RKO (cell line): ENCODE measurements at regions not wholly inside any gene's neighbourhood (a gene's known extent, or its start where the extent isn't known, plus 50 kb on each side); places are given as distances from the start of the nearest gene placed in this dataset.
"Not testable (repeated sequence)": the region's sequence is repeated elsewhere in the genome, so short reads cannot be mapped to it uniquely, and the experiment has no call there.

Source experiments
- DNase-seq: peaks from one replicate; pipeline ENCODE4 v3.0.0-alpha.2; 2016; ENCODE audit warnings: low spot score

- no peak for DNase-seq
These were observed 207.0 kb upstream of the CXCR4 start for GRCh38 chr2:136324966-136325365.

DNA sequence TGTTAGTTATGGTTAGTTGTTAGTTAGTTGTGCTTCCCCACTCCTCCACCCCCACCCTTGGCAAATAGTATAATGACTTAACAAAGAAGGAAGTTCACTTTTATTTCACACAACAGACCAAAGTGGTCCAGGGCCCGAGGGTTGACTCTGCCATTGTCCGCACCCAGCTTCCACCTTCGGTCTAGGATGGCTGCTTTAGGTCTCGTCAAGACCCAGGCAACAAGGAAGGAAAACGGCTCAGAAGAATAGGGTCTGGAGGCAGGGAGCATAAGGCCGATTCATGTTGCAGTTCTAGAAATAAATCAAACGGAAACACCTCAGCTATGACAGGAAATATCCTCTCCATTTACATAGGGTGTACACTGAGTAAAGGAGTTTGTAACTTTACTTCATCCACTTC, 206.0 kb upstream of the CXCR4 start:
- no peak for DNase-seq

- DNase-seq, result no peak
These were observed 205.2 kb upstream of the CXCR4 start for GRCh38 chr2:136323195-136323594.

DNA sequence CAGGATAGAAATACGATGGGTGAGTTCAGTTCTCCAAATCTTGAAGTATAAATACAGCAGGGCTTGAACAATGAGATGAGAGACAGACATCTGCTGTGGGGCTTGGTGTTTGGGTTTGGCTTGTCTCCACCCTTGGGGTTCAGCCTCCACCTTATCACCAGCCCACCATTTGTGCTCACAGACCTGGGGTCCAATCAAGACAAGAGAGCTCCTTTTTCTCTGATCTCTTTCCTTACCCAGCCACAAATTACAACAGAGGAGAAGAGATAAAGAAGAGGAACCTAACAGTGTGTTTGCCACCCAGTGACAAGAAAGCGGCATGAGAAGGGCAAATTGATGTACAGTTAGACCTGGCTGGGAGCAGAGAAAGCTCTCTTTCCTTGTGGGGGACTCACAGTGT, 204.5 kb upstream of the CXCR4 start:
- no peak for DNase-seq

GRCh38 chr2:136319651-136320050, 201.7 kb upstream of the CXCR4 start:
- DNase-seq, result no peak

DNA sequence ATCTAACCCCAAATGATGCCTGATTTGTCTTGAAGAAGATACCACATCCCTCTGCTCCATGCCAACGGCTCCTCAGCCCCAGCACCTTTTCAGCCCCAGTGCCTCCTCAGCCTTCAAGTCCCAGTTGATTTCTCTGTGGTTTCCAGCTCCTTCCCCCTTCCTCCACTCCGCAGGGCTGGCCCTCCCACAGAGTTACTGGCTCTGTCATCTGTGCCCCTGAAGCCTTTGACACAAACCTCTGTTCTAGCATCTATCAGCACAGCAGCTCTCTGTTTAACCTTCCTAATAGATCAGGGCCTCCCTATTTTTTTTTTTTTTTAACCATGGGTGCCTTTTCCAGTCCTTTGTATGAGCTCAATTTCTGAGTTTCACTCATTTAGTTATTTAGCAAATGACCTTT, 201.3 kb upstream of the CXCR4 start:
- no peak for DNase-seq

DNA sequence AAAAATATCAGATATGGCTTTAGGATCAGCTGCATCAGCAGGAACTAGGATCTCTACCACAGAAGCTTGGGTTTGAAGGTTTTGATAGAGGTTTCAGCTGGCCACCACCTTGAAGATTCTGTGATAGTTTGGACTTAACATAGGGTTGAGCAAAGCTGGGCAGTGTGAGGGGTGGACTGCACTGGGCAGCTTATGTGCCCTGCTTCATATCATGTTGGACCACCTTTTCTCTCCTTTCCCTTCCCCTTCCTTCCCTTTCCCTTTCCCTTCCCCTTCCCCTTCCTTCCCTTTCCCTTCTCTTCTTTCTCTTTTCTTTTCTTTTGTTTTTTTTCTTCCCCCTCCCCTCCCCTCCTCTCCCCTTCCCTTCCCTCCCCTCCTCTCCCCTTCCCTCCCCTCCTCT, 196.3 kb upstream of the CXCR4 start:
- DNase-seq, result no peak

DNA sequence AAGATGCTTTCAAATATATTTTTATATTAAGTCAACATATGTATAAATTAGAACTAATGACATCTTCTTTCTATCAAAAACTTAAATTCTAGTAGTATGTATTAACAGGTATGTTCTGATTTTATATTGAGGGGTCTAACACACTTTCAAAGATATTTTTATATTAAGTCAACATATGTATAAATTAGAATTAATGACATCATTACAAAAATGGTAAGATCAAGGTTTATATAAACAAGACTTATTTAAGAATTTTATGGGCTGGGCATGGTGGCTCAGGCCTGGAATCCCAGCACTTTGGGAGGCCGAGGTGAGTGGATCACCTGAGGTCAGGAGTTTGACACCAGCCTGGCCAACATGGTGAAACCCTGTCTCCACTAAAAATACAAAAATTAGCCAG, 194.6 kb upstream of the CXCR4 start:
- not testable (repeated sequence) for DNase-seq

DNA sequence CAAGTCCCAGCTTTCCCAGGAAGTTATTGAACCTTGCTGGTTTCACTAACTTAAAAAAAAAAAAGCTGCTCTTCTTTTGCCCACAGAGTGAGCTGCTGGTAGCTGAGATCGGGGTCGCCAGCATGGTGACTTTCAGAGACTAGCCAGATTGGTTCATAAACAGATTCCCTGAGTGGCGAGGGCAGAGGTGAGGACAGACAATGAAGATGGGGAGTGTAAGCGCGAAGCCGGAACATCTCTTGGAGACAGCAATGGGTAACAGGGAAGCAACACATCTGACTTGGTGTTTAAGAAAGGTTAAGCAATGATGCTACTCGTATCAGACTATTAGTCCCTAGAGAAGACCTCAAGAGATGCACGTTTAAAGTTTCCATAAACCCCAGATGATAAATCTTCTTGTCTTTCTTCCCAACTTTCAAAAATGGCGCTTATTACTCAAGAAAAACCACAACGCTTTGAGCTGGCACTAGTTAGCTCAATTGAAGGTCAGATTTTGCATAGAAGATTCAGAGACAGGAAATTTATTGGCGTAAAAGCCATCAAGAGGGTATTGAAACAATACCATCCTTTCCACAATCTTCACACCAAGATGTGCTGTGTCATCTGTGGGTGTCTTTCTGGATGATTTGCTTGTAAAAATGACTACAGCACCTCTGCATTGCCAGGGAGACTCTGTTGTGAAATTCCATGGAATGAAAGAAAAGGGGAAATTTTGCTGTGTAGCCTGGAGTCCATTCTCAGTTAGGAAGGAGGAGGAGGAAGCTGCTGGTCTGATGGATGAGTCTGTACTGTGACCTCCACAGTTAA, 193.1 kb upstream of the CXCR4 start:
- no peak for DNase-seq

DNA sequence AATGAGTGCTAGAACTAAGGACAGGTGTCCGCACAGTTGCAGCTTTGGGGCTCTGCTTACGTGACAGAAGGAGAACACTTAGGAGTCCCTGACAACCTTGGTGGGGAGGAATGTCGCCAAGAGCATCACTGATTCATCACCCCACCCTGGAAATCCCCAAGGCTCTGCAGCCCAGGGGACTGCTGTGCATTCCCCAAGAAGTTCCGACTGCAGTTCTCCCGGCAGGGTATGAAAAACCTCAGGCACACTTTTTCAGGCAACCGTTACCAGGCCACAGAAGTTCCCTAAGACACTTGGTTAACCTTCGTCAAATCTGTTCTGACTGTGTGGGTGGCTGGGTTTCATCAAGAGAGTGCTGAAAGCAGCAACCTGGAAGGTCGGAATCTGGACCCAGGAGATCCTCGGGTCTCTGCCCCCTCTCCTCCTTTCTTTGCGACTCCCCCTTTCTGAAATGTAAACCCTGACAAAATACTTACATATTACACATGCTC, 192.1 kb upstream of the CXCR4 start:
- no peak for DNase-seq

DNA sequence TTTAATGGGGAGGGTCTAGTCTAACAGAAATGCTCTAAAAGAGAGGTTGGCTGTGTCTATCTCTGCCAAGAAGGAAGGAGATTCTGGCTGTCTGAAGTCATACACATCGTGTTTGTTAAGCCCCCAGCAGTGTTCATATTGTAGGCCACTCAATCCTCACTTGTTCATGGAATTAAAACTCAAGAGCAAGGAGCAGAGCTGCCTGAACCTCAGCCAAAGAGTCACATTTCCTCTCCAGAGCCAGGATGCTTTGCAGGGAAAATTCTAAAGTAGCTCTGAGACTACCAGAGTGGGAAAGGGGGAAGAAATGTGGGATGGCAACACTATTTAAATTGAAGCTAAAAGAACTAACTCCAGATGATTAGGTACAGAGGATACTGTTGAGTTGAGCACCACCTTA, 190.7 kb upstream of the CXCR4 start:
- DNase-seq, result no peak

- DNase-seq, result no peak
These were observed 188.9 kb upstream of the CXCR4 start for GRCh38 chr2:136306836-136307235.

DNA sequence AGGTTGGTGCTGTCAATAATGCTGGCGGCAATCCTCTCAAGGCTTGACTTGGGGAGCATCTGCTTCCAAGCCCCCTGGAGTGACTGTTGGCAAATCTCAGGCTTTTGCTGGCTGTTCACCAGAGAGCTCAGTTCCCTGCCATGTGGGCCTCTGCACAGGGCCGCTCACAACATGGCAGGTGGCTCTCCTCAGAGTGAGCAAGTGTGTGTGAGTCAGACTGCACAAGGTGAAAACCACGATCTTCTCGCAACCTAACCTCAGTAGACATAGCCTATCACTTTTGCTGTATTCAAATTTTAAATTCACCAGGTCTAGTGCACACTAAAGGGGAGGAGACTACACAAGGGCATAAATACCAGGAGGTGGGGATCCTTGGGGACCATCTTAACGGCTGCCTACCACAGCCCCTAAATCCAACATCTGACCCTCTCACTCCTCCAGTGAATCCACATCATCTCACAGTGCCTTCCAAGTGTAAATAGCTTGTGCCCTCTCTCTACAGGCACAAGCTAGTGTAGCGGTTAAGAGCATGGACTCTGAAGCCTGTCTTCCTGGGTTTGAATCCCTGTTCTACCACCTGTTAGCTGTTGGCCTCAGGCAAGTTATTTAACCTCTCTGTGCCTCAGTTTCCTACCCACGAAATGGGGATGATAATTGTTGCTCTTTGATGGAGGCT, 187.7 kb upstream of the CXCR4 start:
- no peak for DNase-seq

- no peak for DNase-seq
These were observed 183.1 kb upstream of the CXCR4 start for GRCh38 chr2:136301006-136301405.

DNA sequence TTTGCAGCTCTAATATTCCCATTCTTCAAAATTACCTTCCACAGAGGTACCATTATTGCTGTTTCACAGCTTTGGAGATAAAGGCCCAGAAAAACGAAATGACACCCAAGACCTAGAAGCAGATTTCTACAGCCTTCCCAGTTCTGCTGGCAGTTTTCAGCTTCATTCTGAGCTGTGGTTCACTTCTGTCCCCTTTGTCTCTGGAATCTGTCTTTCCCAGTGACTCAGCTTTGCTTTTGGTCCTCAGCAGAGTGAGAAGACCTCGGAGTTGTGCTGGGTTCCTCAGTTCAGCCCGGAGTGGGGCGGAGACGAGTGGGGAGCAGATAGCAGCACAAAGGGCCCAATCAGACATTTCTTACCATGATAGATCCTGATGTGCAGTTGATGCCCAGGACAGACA, 180.7 kb upstream of the CXCR4 start:
- no peak for DNase-seq

GRCh38 chr2:136297994-136298393, 180.0 kb upstream of the CXCR4 start:
- DNase-seq, result no peak

DNA sequence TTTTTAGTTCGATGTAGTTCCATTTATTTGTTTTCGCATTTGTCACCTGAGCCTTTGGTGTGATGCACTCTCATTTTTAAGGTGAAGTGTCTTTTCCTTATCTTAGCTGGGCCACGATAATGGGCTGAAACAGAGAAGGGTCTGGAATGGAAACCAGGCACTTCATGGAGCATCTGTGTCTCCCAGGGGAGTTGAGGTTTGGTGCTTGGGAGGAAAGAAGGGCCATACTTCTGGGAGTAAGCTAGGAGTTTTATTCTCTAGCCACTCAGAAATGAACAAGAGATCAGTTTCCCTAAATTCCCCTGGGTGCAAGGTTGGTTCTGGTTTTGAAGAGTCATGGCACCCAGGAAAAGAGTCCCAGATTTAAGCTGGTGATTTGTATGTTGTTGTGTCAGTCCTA, 179.4 kb upstream of the CXCR4 start:
- DNase-seq, result no peak

DNA sequence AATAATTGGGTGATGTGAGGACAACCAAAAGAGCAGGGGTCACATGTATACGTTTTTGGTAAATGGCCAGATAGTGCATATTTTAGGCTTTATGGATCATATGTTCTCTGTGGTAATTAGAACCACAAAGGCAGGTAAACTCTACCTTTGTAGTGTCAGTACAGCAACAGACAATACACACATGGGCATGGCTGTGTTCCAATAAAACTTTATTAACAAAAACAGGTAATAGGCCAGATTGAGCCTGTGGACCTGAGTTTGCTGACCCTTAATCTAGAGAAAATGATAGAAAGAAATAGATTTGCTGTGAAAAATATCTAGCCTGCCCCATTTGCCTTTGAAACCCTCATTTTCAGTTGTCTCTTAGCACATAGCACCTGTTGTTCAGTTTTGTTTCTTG, 177.2 kb upstream of the CXCR4 start:
- no peak for DNase-seq

DNA sequence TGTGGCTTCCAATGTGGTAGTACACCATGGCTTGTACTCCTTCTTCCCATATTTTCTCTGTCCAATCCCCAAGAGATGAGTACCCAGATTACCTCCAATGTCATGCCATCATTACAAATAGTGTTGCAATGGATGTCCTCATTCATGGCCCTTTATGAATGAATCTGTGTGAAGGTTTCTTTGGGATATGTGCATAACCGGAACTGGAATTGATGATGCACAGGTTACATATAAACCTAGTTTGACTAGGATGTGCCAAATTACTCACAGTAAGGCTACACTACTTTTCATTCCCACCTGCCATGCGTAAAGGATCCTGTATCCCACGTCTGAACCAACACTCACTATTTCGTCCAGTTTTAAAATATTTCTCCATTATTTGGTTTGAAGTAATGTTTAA, 173.9 kb upstream of the CXCR4 start:
- no peak for DNase-seq

- no peak for DNase-seq
These were observed 172.4 kb upstream of the CXCR4 start for GRCh38 chr2:136290326-136290725.

GRCh38 chr2:136288249-136288648, 170.3 kb upstream of the CXCR4 start:
- no peak for DNase-seq

DNA sequence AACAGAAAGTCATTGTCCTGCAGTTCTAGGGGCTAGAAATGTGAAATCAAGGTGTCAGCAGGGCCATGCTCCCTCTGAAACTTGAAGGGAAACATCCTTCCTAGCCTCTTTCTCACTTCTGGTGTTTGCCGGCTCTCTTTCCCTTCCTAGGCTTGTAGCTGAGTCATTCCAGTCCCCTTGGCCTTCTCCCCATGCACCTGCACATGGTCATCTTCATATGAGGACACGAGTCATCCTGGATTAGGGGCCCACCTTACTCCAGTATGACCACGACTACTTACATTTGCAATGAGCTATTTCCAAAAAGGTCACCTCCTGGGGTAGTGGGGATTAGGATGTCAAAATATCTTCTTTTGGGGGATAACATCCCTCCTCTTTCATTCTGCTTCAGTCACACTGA, 168.5 kb upstream of the CXCR4 start:
- DNase-seq, result no peak

- no peak for DNase-seq
These were observed 166.5 kb upstream of the CXCR4 start for GRCh38 chr2:136284226-136285119.
